ENCODE measurements at regions not wholly inside any gene's neighbourhood (a gene's known extent, or its start where the extent isn't known, plus 50 kb on each side); places are given as distances from the start of the nearest gene placed in this dataset.

GRCh38 chr10:81532403-81532802 is 342.6 kb upstream of the NRG3 start:
- DNase-seq (ENCODE audit: low read depth): no peak
- no peak overlapping the region for H3K4me3 ChIP-seq (ENCODE audit: low read depth, low read length)

DNA sequence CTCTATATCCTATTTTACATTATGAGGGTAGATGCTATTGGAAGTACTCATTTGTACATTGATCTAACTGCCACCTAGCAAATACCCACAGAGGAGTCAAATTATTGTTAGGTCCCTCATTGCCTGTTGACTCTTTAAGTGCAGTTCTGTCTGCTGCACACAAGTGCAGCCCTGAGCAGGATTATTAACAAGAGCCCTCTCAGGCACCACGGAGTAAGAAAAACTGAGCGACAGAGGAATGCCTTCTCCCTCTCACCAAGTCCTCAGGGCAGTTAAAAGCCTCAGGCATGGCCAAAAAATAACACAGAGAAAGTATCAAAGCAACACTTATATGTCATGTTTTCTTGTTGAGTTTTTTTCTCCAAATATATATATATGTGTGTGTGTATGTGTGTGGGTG is 340.0 kb upstream of the NRG3 start:
- TF ChIP-seq CTCF (IDR thresholded peaks at IDR 0.05; ENCODE audit: insufficient read depth, low read depth, low read length): no peak
- no peak for DNase-seq (ENCODE audit: low read depth)
- no peak overlapping the region for H3K4me3 ChIP-seq (ENCODE audit: low read depth, low read length)

More at GRCh38 chr10:81532403-81532802, 342.6 kb upstream of the NRG3 start:
- no peak for TF ChIP-seq CTCF (IDR thresholded peaks at IDR 0.05; ENCODE audit: insufficient read depth, low read depth, low read length)

DNA sequence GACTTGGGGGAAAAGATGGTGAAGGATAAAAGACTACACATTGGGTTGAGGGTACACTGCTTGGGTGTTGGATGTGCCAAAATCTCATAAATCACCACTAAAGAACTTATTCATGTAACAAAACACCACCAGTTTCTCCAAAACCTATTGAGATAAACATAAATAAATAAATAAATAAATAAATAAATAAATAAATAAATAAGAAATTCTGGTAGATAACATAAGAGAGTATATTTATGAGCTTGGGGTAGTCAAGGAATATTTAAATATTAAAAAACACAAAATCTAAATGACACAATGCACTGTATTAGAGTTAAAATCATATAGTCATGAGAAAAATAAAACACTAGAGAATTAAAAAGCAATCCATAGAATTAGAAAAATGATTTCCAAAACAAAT is 333.5 kb upstream of the NRG3 start:
- H3K4me3 ChIP-seq (ENCODE audit: low read depth, low read length): no peak overlapping the region
- no peak for TF ChIP-seq CTCF (IDR thresholded peaks at IDR 0.05; ENCODE audit: insufficient read depth, low read depth, low read length)
- no peak for DNase-seq (ENCODE audit: low read depth)

GRCh38 chr10:81546243-81546642 is 328.8 kb upstream of the NRG3 start:
- no peak for TF ChIP-seq CTCF (IDR thresholded peaks at IDR 0.05; ENCODE audit: insufficient read depth, low read depth, low read length)
- no peak overlapping the region for H3K4me3 ChIP-seq (ENCODE audit: low read depth, low read length)
- DNase-seq (ENCODE audit: low read depth): no peak

DNA sequence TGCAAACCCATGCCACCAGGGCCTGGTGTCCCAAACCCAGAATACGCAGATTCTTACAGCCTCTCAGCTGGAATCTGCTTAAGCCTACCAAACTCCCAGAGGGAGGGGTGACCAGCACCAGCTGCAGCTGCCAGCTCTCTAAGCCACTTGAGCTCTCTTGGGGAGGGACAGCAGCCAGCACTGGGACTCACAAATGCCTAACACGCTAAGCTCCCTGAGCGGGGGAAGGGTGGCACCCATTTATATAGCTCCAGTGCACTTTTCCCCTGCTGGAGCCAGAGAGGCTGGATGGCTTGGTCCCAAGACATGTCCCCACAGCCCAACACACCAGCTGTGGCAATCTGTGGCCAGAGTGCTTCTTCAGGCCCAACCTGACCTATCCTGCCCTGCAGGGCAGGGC is 326.8 kb upstream of the NRG3 start:
- no peak for DNase-seq (ENCODE audit: low read depth)
- no peak for TF ChIP-seq CTCF (IDR thresholded peaks at IDR 0.05; ENCODE audit: insufficient read depth, low read depth, low read length)

DNA sequence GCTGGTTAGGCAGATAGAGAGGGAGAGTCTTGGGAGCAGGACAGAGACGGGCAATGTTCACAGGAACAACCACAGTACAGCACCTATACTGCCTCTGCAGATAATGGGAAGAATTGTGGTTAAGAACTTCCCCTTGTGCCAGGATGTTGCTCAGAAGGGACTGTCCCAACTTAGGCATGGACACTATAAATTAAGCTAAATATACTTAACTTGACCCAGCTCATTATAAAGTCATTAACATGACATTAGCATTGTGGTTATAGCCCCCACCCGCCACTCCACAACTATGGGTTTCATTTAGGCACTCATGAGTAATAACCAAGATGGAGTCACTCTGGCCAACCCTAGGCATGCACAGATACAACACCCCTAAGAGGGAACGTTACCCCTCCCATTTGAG is 310.9 kb upstream of the NRG3 start:
- no peak overlapping the region for H3K4me3 ChIP-seq (ENCODE audit: low read depth, low read length)
- no peak for DNase-seq (ENCODE audit: low read depth)
- TF ChIP-seq CTCF (IDR thresholded peaks at IDR 0.05; ENCODE audit: insufficient read depth, low read depth, low read length): no peak

More for the DNA sequence above, 326.8 kb upstream of the NRG3 start:
- no peak overlapping the region for H3K4me3 ChIP-seq (ENCODE audit: low read depth, low read length)

DNA sequence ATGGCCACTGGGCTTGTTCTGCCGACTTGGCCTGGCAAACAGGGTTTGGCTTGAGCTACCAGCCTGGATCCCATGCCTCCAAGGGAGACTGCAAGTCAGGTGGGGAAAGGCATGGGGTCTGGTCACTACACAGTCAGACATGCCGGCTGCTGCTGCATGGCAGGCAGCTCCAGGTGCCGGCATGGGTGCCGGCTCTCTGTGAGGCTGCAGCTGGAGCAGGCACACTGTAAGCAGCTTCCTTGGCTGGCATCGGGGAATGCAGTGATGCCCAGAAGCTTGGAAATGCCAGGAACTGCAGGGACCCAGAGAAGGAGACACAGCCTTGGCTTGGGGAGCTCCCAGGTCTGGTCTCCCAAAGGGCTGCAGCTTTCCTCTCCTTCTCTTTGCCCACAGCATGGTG is 305.5 kb upstream of the NRG3 start:
- TF ChIP-seq CTCF (IDR thresholded peaks at IDR 0.05; ENCODE audit: insufficient read depth, low read depth, low read length): no peak
- no peak for DNase-seq (ENCODE audit: low read depth)
- H3K4me3 ChIP-seq (ENCODE audit: low read depth, low read length): no peak overlapping the region

All from fibroblast of villous mesenchyme (primary cell).